Fibroblast of skin of back (primary cell): ENCODE measurements at regions not wholly inside any gene's neighbourhood (a gene's known extent, or its start where the extent isn't known, plus 50 kb on each side); places are given as distances from the start of the nearest gene placed in this dataset.
"Not testable (repeated sequence)": the region's sequence is repeated elsewhere in the genome, so short reads cannot be mapped to it uniquely, and the experiment has no call there.

Experiments used
- DNase-seq: peaks from one replicate; pipeline ENCODE4 v3.0.0-alpha.2; 2013

GRCh38 chr12:34198924-34199323, 176.6 kb downstream of the ALG10 start:
- DNase-seq: no peak

GRCh38 chr12:34203866-34204620, 181.7 kb downstream of the ALG10 start:
- no peak for DNase-seq

- DNase-seq: no peak
These were observed 182.6 kb downstream of the ALG10 start for GRCh38 chr12:34204830-34205285.

GRCh38 chr12:34205401-34205800, 183.1 kb downstream of the ALG10 start:
- DNase-seq: no peak

- DNase-seq: no peak
These were observed 183.9 kb downstream of the ALG10 start for GRCh38 chr12:34206061-34206785.

- no peak for DNase-seq
These were observed 185.6 kb downstream of the ALG10 start for GRCh38 chr12:34207858-34208257.

GRCh38 chr12:34208331-34209258, 186.3 kb downstream of the ALG10 start:
- no peak for DNase-seq

GRCh38 chr12:34209259-34209835, 187.1 kb downstream of the ALG10 start:
- DNase-seq: no peak

GRCh38 chr12:34210183-34210582, 187.9 kb downstream of the ALG10 start:
- DNase-seq: no peak

GRCh38 chr12:34210689-34211530, 188.6 kb downstream of the ALG10 start:
- no peak for DNase-seq

- no peak for DNase-seq
These were observed 190.4 kb downstream of the ALG10 start for GRCh38 chr12:34212651-34213050.

GRCh38 chr12:34214011-34214410, 191.7 kb downstream of the ALG10 start:
- DNase-seq: no peak

- DNase-seq: no peak
These were observed 193.1 kb downstream of the ALG10 start for GRCh38 chr12:34215213-34215892.

- DNase-seq: no peak
These were observed 193.6 kb downstream of the ALG10 start for GRCh38 chr12:34215893-34216285.

GRCh38 chr12:34217660-34218059, 195.4 kb downstream of the ALG10 start:
- no peak for DNase-seq

- peak; percentile 25 for DNase-seq
These were observed 196.1 kb downstream of the ALG10 start for GRCh38 chr12:34218193-34219045.

- DNase-seq: no peak
These were observed 196.9 kb downstream of the ALG10 start for GRCh38 chr12:34219046-34219770.

- DNase-seq: not testable (repeated sequence)
These were observed 197.8 kb downstream of the ALG10 start for GRCh38 chr12:34220079-34220478.

GRCh38 chr12:34223640-34224039, 201.3 kb downstream of the ALG10 start:
- no peak for DNase-seq
